SK-N-SH treated with all-trans-retinoic acid at 6 μM for 48 hours (cell line): ENCODE measurements at regions not wholly inside any gene's neighbourhood (a gene's known extent, or its start where the extent isn't known, plus 50 kb on each side); places are given as distances from the start of the nearest gene placed in this dataset.

Source experiments
- ATAC-seq: fragments of 200-7000 bp; cut with Tn5 transposase; 3 replicates; pipeline ENCODE4 v1.9.1; 2020; ENCODE audit warnings: mild to moderate bottlenecking, moderate library complexity
- BACH2 ChIP-seq: fragments of 250-450 bp; sonication (Bioruptor Pico); IDR thresholded peaks from 2 replicates; pipeline ENCODE4 v1.9.0; 2021; ENCODE audit warnings: mild to moderate bottlenecking, borderline replicate concordance
- ESRRG ChIP-seq: fragments of 250-450 bp; sonication (Bioruptor Pico); IDR thresholded peaks from 2 replicates; pipeline ENCODE4 v1.6.1; 2021; ENCODE audit warnings: mild to moderate bottlenecking
- GLIS3 ChIP-seq: fragments of 250-450 bp; sonication (Bioruptor Pico); IDR thresholded peaks from 2 replicates; pipeline ENCODE4 v1.5.0; 2020; ENCODE audit warnings: mild to moderate bottlenecking, moderate library complexity
- ISL1 ChIP-seq: fragments of 250-450 bp; sonication (Bioruptor Pico); IDR thresholded peaks from 2 replicates; pipeline ENCODE4 v2.1.2; 2022; ENCODE audit warnings: mild to moderate bottlenecking, moderate library complexity
- OSR1 ChIP-seq: fragments of 250-450 bp; sonication (Bioruptor Pico); IDR thresholded peaks from 2 replicates; pipeline ENCODE4 v1.8.0; 2022; ENCODE audit warnings: moderate library complexity, mild to moderate bottlenecking, inconsistent platforms
- PPARA ChIP-seq: fragments of 250-450 bp; sonication (Bioruptor Pico); IDR thresholded peaks from 2 replicates; pipeline ENCODE4 v1.5.0; 2020; ENCODE audit warnings: mild to moderate bottlenecking, borderline replicate concordance
- RARB ChIP-seq: fragments of 250-450 bp; sonication (Bioruptor Pico); IDR thresholded peaks from 2 replicates; pipeline ENCODE4 v1.8.0; 2021; ENCODE audit warnings: mild to moderate bottlenecking, moderate library complexity
- SNAI2 ChIP-seq: fragments of 250-450 bp; sonication (Bioruptor Pico); IDR thresholded peaks from 2 replicates; pipeline ENCODE4 v1.5.0; 2020; ENCODE audit warnings: mild to moderate bottlenecking, moderate library complexity
- TCF4 ChIP-seq: fragments of 250-450 bp; sonication (Bioruptor Pico); IDR thresholded peaks from 2 replicates; pipeline ENCODE4 v1.8.0; 2021; ENCODE audit warnings: mild to moderate bottlenecking, moderate library complexity, borderline replicate concordance
- TOX ChIP-seq: fragments of 250-450 bp; sonication (Bioruptor Pico); IDR thresholded peaks from 2 replicates; pipeline ENCODE4 v1.8.0; 2021; ENCODE audit warnings: mild to moderate bottlenecking, moderate library complexity, borderline replicate concordance
- ZC3H10 ChIP-seq: fragments of 250-450 bp; sonication (Bioruptor Pico); IDR thresholded peaks from 2 replicates; pipeline ENCODE4 v1.5.1; 2021; ENCODE audit warnings: mild to moderate bottlenecking, moderate library complexity
- ZFP3 ChIP-seq: fragments of 250-450 bp; sonication (Bioruptor Pico); IDR thresholded peaks from 2 replicates; pipeline ENCODE4 v1.5.0; 2020; ENCODE audit warnings: mild to moderate bottlenecking, moderate library complexity
- ZNF565 ChIP-seq: fragments of 450-650 bp; formaldehyde crosslinking; conservative IDR thresholded peaks from 2 replicates; pipeline ENCODE4 v1.5.0; 2020; ENCODE audit warnings: low read depth, mild to moderate bottlenecking, moderate library complexity
- ZNF70 ChIP-seq: fragments of 450-650 bp; formaldehyde crosslinking; IDR thresholded peaks from 2 replicates; pipeline ENCODE4 v1.5.0; 2020; ENCODE audit warnings: mild to moderate bottlenecking, moderate library complexity
- ZNF8 ChIP-seq: fragments of 450-650 bp; formaldehyde crosslinking; IDR thresholded peaks from 2 replicates; pipeline ENCODE4 v1.5.0; 2020; ENCODE audit warnings: mild to moderate bottlenecking, moderate library complexity
- TF ChIP-seq, protein P1 (sequence below): fragments of 250-450 bp; sonication (Bioruptor Pico); IDR thresholded peaks from 2 replicates; pipeline ENCODE4 v1.5.0; 2020; ENCODE audit warnings: mild to moderate bottlenecking, moderate library complexity
- TF ChIP-seq, protein P2 (sequence below): fragments of 250-450 bp; sonication (Bioruptor Pico); IDR thresholded peaks from 2 replicates; pipeline ENCODE4 v1.5.1; 2020; ENCODE audit warnings: low read depth, mild to moderate bottlenecking, moderate library complexity
- TF ChIP-seq, protein P3 (sequence below): fragments of 250-450 bp; sonication (Bioruptor Pico); IDR thresholded peaks from 2 replicates; pipeline ENCODE4 v1.8.0; 2020; ENCODE audit warnings: mild to moderate bottlenecking, moderate library complexity, borderline replicate concordance
- TF ChIP-seq, protein P4 (sequence below): fragments of 250-450 bp; sonication (Bioruptor Pico); IDR thresholded peaks from 2 replicates; pipeline ENCODE4 v1.8.0; 2021; ENCODE audit warnings: low read depth, mild to moderate bottlenecking, moderate library complexity, borderline replicate concordance
- TF ChIP-seq, protein P5 (sequence below): fragments of 250-450 bp; sonication (Bioruptor Pico); IDR thresholded peaks from 2 replicates; pipeline ENCODE4 v1.5.1; 2021; ENCODE audit warnings: mild to moderate bottlenecking, moderate library complexity

DNA sequence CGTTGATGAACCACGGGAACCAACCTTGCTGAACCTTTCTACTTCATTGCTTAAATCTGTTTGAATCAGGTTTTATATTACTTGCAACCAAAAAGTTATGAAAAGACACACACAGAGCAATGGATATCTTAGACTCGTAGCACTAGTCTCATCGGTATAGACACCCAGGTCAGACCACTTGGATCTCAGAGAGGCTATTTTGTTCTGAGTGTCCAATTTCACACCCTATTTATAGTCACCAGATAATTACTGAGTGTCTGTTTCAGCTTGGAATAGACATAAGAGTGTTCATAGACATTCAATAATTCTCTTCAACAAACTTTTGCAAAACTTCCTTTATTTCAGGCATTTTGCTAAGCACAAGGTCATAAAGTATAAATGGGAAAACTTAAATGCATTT is 145.4 kb upstream of the EGFLAM start:
- no peak for ATAC-seq

DNA sequence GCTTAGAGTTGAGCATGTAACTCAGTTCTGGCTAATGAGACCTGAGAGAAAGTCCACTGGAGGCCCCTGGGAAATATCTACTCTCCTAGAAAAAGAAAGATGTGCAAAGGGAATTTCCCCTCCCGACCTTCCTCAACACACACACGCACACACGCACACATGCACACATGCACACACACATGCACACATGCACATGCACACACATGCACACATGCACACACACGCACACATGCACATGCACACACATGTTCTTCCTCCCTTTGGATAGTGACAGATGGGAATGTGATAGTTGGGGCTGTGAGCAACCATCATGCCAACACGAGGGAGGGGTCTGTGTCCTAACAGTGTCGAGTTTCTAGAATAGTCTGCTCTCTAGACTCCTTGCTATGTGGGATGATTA is 148.2 kb upstream of the EGFLAM start:
- no peak for ATAC-seq
- no peak for TF ChIP-seq TOX (CRISPR knock-in tag)
- TF ChIP-seq TCF4 (CRISPR knock-in tag): no peak
- no peak for TF ChIP-seq OSR1 (CRISPR knock-in tag)
- no peak for TF ChIP-seq PPARA (CRISPR knock-in tag)
- TF ChIP-seq, protein P1, sequence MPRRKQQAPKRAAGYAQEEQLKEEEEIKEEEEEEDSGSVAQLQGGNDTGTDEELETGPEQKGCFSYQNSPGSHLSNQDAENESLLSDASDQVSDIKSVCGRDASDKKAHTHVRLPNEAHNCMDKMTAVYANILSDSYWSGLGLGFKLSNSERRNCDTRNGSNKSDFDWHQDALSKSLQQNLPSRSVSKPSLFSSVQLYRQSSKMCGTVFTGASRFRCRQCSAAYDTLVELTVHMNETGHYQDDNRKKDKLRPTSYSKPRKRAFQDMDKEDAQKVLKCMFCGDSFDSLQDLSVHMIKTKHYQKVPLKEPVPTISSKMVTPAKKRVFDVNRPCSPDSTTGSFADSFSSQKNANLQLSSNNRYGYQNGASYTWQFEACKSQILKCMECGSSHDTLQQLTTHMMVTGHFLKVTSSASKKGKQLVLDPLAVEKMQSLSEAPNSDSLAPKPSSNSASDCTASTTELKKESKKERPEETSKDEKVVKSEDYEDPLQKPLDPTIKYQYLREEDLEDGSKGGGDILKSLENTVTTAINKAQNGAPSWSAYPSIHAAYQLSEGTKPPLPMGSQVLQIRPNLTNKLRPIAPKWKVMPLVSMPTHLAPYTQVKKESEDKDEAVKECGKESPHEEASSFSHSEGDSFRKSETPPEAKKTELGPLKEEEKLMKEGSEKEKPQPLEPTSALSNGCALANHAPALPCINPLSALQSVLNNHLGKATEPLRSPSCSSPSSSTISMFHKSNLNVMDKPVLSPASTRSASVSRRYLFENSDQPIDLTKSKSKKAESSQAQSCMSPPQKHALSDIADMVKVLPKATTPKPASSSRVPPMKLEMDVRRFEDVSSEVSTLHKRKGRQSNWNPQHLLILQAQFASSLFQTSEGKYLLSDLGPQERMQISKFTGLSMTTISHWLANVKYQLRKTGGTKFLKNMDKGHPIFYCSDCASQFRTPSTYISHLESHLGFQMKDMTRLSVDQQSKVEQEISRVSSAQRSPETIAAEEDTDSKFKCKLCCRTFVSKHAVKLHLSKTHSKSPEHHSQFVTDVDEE (CRISPR knock-in tag): no peak
- no peak for TF ChIP-seq ZNF8 (CRISPR knock-in tag)
- no peak for TF ChIP-seq GLIS3 (CRISPR knock-in tag)
- TF ChIP-seq, protein P2, sequence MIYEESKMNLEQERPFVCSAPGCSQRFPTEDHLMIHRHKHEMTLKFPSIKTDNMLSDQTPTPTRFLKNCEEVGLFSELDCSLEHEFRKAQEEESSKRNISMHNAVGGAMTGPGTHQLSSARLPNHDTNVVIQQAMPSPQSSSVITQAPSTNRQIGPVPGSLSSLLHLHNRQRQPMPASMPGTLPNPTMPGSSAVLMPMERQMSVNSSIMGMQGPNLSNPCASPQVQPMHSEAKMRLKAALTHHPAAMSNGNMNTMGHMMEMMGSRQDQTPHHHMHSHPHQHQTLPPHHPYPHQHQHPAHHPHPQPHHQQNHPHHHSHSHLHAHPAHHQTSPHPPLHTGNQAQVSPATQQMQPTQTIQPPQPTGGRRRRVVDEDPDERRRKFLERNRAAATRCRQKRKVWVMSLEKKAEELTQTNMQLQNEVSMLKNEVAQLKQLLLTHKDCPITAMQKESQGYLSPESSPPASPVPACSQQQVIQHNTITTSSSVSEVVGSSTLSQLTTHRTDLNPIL: no peak
- TF ChIP-seq, protein P3, sequence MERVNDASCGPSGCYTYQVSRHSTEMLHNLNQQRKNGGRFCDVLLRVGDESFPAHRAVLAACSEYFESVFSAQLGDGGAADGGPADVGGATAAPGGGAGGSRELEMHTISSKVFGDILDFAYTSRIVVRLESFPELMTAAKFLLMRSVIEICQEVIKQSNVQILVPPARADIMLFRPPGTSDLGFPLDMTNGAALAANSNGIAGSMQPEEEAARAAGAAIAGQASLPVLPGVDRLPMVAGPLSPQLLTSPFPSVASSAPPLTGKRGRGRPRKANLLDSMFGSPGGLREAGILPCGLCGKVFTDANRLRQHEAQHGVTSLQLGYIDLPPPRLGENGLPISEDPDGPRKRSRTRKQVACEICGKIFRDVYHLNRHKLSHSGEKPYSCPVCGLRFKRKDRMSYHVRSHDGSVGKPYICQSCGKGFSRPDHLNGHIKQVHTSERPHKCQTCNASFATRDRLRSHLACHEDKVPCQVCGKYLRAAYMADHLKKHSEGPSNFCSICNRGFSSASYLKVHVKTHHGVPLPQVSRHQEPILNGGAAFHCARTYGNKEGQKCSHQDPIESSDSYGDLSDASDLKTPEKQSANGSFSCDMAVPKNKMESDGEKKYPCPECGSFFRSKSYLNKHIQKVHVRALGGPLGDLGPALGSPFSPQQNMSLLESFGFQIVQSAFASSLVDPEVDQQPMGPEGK (CRISPR knock-in tag): no peak
- no peak for TF ChIP-seq ZFP3 (CRISPR knock-in tag)
- TF ChIP-seq ESRRG (CRISPR knock-in tag): no peak

More for the DNA sequence above, 145.4 kb upstream of the EGFLAM start:
- TF ChIP-seq TCF4 (CRISPR knock-in tag) (no peak), ZFP3 (CRISPR knock-in tag) (no peak), SNAI2 (no peak), ZC3H10 (no peak), ZNF70 (CRISPR knock-in tag) (no peak), GLIS3 (CRISPR knock-in tag) (no peak)
- TF ChIP-seq, protein P4, sequence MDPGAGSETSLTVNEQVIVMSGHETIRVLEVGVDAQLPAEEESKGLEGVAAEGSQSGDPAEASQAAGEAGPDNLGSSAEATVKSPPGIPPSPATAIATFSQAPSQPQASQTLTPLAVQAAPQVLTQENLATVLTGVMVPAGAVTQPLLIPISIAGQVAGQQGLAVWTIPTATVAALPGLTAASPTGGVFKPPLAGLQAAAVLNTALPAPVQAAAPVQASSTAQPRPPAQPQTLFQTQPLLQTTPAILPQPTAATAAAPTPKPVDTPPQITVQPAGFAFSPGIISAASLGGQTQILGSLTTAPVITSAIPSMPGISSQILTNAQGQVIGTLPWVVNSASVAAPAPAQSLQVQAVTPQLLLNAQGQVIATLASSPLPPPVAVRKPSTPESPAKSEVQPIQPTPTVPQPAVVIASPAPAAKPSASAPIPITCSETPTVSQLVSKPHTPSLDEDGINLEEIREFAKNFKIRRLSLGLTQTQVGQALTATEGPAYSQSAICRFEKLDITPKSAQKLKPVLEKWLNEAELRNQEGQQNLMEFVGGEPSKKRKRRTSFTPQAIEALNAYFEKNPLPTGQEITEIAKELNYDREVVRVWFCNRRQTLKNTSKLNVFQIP (CRISPR knock-in tag): no peak
- TF ChIP-seq, protein P2: no peak

DNA sequence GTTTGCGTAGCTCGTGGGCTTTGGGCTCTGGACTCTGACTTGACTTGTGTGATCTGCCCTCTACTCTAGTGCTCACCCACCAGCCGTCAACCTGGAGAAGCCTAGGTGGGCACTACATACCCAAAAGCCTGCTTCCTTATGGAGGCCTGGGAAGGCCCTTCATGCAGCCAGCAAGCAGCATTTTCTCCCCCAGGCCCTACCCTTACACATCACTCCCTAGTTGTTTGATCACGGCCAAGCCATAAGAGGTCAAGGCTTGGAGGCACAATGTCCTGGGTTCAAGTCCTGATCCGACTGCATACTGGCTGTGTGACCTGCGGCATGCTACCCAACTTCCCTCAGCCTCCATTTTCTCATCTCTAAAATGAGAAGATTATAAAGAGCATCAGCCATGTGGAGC is 151.3 kb upstream of the EGFLAM start:
- ATAC-seq: no peak
- TF ChIP-seq ZC3H10: no peak
- TF ChIP-seq ESRRG (CRISPR knock-in tag): no peak

DNA sequence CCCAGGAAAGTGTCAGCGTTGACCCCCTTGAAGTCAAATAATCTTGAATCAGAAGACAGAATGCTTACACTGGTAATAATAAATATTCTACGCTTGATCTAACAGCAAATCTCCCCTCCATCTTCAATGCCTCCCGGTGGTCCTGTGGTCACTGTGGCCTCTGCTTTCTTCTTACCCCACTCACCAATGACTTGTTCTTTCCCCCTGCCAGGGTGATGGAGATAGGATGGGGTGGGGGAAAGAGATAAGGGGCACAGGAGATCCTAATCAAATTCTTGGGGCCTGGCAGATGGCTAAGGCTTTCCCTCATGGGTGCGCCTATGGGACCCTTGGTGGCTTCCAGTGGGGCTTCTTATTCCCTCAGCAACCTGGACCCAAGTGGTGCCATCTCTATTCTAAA is 152.6 kb upstream of the EGFLAM start:
- TF ChIP-seq ISL1 (CRISPR knock-in tag) (no peak), TOX (CRISPR knock-in tag) (no peak), RARB (CRISPR knock-in tag) (no peak), GLIS3 (CRISPR knock-in tag) (no peak), BACH2 (CRISPR knock-in tag) (no peak), ZNF565 (no peak)
- TF ChIP-seq, protein P5, sequence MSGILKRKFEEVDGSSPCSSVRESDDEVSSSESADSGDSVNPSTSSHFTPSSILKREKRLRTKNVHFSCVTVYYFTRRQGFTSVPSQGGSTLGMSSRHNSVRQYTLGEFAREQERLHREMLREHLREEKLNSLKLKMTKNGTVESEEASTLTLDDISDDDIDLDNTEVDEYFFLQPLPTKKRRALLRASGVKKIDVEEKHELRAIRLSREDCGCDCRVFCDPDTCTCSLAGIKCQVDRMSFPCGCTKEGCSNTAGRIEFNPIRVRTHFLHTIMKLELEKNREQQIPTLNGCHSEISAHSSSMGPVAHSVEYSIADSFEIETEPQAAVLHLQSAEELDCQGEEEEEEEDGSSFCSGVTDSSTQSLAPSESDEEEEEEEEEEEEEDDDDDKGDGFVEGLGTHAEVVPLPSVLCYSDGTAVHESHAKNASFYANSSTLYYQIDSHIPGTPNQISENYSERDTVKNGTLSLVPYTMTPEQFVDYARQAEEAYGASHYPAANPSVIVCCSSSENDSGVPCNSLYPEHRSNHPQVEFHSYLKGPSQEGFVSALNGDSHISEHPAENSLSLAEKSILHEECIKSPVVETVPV (CRISPR knock-in tag): no peak
- ATAC-seq: no peak
